Activated T-cell treated with anti-CD3 and anti-CD28 coated beads, Interleukin-2, amount 50 U/mL, for 1 hour (primary cell): ENCODE measurements at regions not wholly inside any gene's neighbourhood (a gene's known extent, or its start where the extent isn't known, plus 50 kb on each side); places are given as distances from the start of the nearest gene placed in this dataset.
A peak's percentile ranks its signal among the peaks of the same experiment; 100 is the strongest.
"Not testable (repeated sequence)": the region's sequence is repeated elsewhere in the genome, so short reads cannot be mapped to it uniquely, and the experiment has no call there.

Experiments
- DNase-seq: peaks from one replicate; pipeline ENCODE4 v3.0.0-alpha.2; 2020

DNA sequence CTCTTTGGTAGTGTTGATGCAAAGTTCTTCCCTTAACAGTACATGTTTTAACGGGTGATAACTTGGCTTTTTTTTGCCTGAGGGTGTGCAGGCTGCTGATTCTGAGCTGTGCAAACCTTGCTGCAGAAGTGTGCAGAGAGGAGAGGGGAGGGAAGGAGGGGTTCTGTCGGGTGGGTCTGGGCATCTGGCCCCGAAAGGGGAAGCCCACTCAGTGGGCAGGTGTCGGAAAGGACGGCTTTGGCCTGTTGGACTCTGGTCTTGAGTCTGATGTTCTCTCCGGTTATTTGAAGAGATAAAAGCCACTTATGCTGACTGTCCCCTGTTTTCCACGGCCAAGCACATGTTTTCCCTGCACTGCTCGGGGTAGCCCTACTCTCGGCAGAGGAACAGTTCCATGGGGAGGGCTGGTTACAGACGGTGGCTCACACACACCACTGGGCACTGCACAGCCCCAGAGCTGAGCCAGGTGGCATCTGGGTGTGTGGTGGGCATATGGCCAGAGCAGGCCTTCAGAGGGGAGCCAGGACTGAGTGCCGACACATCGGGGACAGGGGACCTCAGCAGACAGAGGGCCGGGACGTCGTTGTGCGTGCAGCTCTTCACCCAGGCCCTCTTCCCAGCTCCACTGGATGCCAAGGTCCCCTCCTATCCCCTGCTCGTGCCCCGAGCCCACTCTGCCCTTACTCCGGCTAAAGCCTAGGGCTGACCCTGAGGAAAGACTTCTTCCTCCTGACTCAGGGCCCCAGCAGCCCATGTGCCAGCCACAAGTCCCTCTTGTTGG is 93.2 kb downstream of the TEX29 start:
- DNase-seq, result no peak

DNA sequence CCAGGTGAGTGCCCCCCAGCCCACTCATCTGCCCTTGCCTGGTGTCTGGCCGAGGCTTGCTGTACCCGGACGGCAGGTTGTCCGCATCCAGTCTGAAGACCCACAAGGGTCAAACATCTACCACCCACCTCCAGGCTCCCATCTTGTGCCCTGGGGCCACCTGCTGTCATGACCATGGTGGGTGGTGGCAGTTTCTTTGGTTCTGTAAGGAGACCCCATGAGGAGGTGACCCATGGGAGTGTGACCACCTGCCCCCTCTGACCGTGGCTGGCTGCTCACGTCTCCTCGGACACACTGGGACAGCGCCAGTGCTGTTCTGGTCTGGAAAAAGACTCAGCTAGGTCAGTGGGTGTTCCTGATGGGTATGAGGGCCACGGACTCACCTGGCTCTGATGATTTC is 93.9 kb downstream of the TEX29 start:
- DNase-seq, result no peak

DNA sequence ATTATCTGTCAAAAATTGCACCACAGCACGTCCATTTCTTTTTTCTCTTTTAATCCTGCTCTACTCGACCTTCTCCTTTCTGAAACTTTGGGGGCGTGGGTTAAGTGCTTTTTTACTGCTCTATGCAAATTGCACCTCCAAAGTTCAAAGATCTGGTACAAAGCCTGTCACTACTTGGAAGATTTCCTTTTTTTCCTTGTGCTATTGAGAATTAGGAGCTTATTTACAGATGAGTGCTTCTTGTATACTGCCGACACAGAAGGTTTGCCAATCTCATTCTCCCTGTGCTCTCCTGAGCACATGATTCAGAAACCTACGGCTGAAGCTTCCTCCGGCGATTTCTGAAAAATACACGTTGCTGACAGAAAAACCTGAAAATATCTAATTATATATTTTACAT is 94.8 kb downstream of the TEX29 start:
- no peak for DNase-seq

DNA sequence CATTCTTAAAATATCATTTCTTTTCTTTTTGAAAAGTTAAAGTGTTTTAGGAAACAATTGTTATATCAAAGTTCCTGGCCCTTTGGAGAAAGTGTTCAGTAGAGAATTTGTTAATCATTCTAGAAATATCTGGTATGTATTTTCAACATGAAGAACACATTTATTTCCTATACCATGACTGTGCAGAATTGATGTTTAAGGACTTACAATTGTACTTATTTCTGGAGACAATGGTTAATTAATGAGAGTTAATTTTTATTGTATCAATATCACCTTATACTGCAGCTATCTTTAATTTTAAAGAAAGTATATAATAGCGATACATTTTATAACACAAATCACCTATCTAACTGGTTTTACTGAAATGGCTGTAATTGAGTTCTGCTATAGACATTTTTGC is 95.3 kb downstream of the TEX29 start:
- no peak for DNase-seq

DNA sequence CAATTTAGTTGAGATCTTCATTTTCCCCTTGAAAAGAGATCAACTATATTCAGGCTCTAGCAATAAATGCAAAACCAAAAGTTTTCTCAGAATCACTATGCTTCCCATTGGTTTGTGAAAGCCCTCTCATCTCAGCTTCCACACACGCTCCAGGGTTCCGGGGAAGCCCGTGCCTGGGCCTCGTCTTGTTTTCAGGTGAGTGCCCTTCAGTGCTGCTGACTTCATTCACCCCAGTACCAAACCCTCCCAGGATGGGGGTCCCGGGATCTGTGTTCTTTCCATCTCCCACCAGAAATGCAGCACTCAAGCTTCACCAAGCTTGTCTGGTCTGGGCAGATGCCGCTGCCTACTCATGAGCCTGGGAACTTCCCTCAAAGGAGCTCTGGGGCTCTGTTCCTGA is 97.7 kb downstream of the TEX29 start:
- DNase-seq, result no peak

DNA sequence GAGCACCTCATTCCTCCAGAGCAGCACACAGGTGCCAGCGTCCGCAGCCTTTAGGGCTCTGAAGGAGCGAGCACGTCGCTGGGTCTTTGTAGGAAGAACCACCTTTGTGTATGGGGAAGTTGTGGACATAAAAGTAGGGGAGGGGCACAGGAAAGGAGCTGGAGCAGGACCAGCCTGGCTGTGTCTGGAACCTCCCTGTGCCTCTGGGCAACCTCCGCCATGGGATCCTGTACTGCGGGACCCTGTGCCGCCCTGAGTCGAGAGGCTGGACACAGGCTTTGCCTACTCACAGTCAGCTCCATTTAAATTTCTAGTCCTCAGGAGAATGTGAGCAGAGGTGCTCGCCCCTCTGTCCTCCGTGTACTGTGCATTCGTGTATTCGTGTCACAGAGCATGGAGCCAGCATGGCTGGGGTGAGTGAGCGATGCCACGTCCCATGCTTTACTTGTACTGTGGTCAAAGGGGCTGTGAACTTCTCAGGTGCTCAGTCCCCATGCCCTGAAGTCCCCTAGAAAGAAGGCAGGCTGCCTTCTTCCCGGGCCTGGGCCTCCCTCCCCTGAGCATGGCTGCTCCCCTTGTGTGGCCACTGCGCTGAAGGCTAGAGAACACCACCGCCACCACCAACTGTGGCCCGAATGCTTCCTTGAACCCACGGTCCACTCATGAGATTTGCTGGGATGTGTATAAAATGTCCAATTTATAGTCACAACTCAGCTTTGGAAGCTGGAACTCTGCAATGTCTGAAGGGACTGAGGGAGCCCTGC is 99.9 kb downstream of the TEX29 start:
- no peak for DNase-seq

DNA sequence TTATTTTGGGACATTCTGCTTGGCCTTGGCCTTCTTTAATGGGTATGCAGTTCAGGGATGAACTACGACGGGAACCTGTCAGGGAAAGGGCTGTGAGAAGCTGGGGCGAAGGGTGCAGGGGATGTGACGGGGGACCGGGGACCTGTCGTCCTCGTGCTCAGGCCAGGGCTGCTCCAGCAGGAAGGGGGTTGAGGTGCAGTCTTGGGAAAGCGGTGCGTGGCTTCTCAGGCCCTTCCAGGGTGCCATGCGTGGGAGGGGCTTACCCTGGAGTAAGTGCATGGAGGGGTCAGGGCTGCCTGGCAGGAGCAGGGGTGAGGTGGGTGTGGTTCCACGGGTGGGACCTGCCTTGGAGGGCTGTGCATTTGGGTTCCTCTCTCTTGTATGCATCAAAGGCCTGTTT is 100.8 kb downstream of the TEX29 start:
- no peak for DNase-seq

DNA sequence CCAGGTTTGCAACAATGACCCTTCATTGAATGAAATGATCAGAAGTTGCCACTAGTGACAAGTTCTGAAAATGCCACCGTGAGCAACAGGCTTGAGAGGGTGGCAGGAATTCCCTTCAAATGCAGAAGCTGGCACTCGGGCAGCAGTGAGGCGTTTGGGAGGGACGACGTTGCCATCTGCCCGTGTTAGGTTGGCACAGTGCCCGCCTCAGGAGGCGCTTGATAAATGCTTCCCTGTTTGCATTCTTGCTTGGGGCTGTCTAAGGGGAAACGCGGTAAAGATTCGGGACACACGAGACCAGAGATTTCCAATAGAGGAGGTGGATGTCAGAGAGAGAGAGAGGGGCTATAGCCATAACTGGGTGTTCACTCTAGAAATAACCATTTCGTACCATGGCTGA is 101.9 kb downstream of the TEX29 start:
- DNase-seq, result no peak

DNA sequence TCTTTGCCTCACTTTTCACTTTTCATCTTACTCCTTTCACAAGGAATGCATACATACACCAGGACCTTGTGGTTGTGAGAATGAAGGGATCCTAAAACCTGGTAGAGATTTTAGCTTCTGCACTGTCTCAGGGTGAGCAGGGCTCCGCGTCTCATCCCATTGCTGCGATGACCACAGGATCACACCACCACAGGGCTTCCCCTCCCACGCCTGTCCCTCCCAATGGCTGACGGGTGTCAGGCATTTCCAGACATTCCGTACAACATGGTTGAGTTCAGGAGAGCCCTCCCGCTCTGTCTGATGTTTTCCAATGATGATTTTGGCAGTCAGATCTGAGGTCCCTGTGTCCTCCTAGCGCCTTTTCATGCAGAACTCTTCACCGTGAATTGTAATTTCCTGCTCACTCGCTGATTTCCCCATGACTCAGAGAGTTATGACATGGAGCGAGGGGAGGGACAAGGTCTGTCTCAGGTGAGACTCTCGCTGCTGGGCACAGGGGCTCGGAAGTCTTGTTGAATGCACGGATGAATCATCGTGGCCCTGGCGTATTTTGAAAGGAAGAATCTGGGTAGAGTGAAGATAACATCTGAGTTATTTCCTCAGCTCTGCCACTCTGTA is 102.8 kb downstream of the TEX29 start:
- DNase-seq, result no peak

DNA sequence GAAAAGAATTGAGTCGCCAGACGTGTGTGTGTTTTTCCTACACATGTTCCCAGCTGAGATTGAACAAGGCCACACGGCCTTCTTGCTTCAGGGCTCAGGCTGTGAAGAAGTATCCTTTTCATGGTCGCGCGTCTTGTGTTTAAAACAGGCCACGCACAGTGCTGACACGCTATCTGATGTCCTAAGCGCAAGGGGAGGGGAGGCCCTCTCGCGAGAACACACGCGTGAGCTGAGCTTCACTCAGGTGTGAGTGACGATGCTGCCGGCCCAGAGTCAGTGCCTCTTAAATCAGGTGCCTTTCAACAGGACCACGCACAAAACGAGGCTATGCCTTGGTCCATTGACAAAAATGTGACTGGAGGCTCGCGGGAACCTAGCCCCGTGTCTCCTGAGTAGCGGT is 103.7 kb downstream of the TEX29 start:
- DNase-seq, result no peak

DNA sequence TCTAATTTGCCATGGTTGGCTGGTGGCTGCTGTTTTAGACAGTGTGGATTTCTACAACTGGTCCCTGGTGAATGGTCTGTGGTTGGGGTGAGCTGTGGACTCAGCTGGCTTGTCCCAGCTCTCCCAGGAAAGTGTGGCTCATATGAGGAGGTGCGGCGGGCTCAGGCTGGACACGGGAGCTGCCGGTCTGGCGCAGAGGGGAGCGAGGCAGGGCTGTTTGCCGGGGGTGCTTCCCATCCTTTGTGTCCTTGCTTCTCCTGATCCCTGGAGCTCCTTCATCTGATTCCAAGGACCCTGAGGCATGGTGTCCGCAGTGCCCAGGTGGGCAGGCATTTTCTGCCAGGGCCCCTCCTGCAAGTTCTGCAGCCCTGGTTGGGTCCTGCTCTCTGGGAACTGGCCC is 104.9 kb downstream of the TEX29 start:
- DNase-seq, result no peak

DNA sequence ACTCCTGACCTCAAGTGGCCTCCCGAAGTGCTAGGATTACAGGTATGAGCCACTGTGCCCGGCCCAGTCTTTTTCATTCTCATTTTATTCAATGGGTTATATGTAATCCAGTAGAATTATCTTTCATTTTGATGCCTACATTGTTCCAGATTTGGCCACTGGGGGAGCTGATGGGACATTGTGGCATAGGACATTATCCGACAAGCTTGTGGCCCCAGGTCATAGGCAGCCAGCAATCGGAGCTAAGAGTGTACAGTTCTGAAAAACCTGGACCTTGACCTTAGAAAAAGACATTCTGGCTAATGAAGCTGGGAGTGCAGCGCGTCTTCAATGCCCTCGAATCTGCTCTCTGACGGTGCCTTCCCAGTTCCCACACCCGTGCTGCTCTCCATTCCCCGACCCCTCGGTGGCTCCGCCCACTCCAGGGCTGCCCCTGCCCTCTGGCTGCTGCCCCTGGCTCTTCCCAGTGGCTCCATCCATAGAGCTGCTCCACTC is 108.7 kb downstream of the TEX29 start:
- peak; percentile 23 for DNase-seq

DNA sequence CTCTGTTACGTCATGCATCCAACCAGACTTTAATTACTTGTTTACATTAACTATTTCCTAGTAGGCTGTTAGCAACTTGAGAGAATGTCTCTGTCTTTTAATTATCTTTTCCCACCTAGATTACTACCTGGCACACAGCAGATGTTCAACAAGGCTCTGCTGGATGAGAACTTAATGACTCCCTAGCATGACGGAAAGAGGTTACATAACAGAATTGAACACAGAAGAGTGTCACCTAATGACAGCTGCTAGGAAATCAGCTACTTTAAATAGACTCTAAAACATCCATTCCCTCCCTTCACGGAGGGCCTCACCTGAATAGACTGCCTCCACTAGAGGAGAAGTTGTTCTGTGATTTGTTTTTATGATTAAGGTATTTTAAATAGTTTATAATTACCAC is 110.8 kb downstream of the TEX29 start:
- DNase-seq, result no peak

DNA sequence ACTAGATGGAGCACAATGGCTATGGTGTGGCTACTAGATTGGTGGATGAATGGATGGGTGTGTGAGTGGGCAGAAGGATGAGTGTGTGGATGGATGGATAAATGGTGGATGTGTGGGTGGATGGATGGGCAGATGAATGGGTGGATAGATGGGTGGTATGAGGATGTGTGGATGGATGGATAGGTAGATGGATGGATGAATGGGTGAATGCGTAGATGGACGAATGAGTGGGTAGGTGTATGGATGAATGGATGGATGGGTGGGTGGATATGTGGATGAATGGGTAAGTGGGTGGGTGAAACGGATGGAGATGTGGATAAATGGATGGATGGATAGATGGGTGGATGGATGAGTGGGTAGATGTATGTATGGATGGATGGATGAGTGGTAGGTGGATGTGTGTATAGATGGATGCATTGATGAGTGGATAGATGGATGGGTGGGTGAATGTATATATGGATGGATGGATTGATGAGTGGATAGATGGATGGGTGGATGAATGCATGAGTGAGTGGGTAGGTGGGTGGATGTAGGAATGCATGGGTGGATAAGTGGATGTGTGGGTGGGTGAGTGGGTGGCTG is 114.2 kb downstream of the TEX29 start:
- DNase-seq, result no peak

DNA sequence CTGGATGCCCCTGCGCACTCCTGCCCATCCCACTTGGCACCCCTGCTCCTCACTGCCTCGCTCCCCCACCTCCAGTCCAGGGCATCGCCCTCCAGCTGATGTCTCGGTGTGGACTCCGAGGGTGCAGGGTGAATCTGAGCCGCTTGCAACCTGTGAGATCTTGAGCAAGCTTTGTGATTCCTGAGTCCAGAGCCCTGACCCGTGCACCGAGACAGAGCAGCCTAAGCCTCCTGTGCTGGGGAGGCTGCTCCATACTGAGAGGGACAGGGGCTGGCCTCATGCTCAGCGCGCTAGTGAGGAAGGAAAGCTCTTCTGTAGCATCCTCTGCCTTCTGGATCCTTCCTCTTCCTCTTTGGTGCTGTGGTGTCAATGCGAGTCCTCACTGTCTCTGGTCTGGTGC is 116.0 kb downstream of the TEX29 start:
- DNase-seq, result no peak

DNA sequence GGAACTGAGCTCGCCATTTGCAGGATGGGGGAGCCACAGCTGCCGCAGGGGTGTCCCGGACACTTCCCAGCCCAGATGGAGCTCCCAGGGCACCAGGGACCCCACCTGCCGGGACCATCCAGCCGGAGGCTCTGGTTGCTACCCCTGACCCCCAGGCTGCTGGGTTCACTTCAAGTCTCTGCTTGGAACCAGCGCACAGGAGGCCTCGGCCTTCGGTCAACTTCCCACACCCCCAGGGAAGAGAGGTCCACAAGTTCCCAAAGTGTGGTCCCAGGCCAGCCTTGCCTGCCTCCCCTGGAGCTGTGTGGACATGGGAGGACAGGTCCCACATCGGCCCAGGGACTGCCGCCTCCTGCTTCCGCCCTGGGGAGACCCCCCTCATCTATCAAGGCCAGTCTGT is 117.0 kb downstream of the TEX29 start:
- DNase-seq, result no peak

DNA sequence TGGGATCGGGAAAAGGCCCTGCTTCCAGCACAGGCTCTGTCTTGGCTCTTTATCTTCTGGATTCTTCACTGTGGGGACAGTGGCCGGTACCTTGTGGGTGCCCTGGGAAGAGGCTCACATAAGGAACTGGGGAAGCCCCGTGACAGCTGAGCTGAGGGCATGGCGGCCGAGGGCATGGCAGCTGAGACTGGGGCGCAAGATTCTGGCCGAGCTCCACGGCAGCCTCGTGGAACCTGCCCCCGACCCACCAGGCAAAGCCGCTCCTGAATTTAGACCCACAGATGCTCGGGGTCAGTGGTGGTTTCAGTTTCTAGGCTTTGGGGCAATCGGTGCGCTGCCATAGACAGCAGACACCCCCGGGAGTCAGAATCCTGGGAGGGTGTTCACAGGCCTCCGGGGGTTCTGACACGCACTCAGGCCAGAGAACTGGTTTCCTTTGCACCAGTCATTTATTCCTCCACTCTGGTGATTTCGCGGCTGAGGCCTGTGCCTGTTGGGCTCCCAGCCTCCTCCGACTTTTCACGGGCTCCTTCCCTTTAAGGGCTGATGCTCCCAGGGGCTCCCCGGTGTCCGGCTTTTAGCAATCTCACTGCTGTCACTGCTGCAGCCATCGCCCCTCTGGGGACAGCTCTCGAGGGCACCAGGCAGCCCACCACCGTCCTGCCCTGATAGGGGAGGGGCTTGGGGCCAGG is 117.6 kb downstream of the TEX29 start:
- DNase-seq, result no peak

DNA sequence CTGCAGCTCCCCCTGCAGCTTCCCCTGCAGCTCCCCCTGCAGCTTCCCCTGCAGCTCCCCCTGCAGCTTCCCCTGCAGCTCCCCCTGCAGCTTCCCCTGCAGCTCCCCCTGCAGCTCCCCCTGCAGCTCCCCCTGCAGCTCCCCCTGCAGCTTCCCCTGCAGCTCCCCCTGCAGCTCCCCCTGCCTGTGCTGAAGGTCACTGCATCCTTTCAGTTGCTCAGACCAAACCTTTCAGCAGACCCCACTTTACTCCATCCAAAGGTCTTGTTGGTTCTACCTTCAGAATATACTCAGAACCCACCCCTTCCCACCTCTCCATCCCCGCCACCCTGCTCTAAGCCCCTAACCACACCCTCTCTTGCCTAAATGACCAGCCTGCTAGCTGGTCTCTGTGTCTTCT is 120.0 kb downstream of the TEX29 start:
- DNase-seq, result not testable (repeated sequence)

DNA sequence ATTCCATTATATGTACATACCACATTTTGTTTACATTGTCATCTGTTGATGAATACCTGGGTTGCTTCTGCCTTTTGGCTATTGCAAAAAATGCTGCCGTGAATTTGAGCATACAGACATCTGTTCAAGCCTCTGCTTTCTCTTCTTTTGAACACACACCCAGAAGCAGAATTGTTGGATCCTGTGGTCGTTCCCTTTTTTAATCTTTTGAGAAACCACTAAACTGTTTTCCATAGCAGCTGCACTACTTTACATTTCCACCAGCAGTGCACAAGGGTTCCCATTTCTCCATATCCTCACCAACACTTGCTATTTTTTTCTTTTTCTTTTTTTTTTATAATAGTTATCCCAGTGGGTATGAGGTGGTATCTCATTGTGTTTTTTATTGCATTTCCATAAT is 123.5 kb downstream of the TEX29 start:
- DNase-seq, result no peak

DNA sequence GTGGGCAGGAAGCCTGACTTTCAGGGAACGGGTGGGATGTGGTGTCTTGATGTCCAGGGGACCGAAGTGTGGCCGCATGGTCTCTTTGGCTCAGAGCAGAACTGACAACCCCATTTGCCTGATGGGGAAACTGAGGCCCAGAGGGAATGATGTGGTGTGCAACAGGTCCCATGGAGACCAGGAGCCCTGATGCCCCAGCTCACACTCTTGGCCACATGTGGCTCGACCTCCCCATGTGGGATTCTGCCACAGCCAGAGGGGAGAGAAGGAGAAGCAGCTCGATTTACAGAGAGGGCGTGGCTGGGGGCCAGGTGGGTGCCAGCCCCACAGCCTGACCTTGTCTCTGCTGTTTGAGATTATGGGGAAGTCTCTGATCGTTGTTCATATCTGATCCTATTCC is 128.1 kb downstream of the TEX29 start:
- DNase-seq, result no peak

DNA sequence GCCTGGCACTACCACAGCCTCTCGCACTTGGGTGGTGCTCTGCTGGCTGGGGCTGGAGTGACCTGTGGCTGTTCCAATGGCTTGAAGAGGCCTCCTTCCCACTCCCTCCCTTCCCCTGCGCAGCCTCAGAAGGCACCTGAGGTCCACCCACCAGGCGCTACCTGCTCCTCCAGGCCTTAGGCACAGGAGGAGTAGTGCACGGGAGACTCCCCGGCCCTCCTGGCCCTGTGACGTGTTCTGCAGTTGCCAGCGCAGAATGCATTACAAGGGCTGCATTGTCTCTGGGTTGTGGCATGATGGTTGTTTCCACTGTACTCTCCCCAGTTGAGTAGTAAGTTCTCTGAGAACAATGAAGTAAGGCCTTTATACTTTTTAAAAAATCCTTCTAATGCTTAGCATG is 128.6 kb downstream of the TEX29 start:
- DNase-seq, result no peak

DNA sequence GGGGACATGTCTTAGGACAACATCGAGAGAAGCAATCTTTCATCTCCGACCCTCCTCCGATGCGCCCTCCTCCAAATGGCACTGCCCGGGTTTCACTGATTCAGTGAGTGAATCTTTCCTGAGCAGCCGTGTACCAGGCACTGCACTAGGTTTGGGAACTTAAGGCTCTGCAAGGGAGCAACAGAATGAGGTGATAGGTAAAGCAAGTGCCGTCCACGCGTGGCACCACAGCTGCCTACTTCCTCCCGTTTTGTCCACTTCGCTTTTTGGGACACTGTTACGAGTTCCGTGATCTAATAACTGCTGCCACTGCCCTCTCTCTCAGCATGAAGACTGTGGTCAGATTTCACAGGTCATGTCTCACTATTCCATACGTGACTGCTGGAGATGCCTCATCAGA is 131.0 kb downstream of the TEX29 start:
- no peak for DNase-seq
